SK-N-SH treated with all-trans-retinoic acid at 6 μM for 48 hours (cell line): ENCODE measurements at regions not wholly inside any gene's neighbourhood (a gene's known extent, or its start where the extent isn't known, plus 50 kb on each side); places are given as distances from the start of the nearest gene placed in this dataset.

Experiments
- BACH2 ChIP-seq: fragments of 250-450 bp; sonication (Bioruptor Pico); IDR thresholded peaks from 2 replicates; pipeline ENCODE4 v1.9.0; 2021; ENCODE audit warnings: mild to moderate bottlenecking, borderline replicate concordance
- CSDC2 ChIP-seq: fragments of 250-450 bp; sonication (Bioruptor Pico); IDR thresholded peaks from 2 replicates; pipeline ENCODE4 v1.5.0; 2020; ENCODE audit warnings: mild to moderate bottlenecking, moderate library complexity
- CSRNP3 ChIP-seq: fragments of 250-450 bp; sonication (Bioruptor Pico); IDR thresholded peaks from 2 replicates; pipeline ENCODE4 v1.5.1; 2021; ENCODE audit warnings: mild to moderate bottlenecking, moderate library complexity
- GLIS3 ChIP-seq: fragments of 250-450 bp; sonication (Bioruptor Pico); IDR thresholded peaks from 2 replicates; pipeline ENCODE4 v1.5.0; 2020; ENCODE audit warnings: mild to moderate bottlenecking, moderate library complexity
- PATZ1 ChIP-seq: fragments of 250-450 bp; sonication (Bioruptor Pico); IDR thresholded peaks from 2 replicates; pipeline ENCODE4 v1.8.0; 2020; ENCODE audit warnings: mild to moderate bottlenecking, moderate library complexity, borderline replicate concordance
- RARB ChIP-seq: fragments of 250-450 bp; sonication (Bioruptor Pico); IDR thresholded peaks from 2 replicates; pipeline ENCODE4 v1.8.0; 2021; ENCODE audit warnings: mild to moderate bottlenecking, moderate library complexity
- SNAI2 ChIP-seq: fragments of 250-450 bp; sonication (Bioruptor Pico); IDR thresholded peaks from 2 replicates; pipeline ENCODE4 v1.5.0; 2020; ENCODE audit warnings: mild to moderate bottlenecking, moderate library complexity
- TCF4 ChIP-seq: fragments of 250-450 bp; sonication (Bioruptor Pico); IDR thresholded peaks from 2 replicates; pipeline ENCODE4 v1.8.0; 2021; ENCODE audit warnings: mild to moderate bottlenecking, moderate library complexity, borderline replicate concordance
- TOX ChIP-seq: fragments of 250-450 bp; sonication (Bioruptor Pico); IDR thresholded peaks from 2 replicates; pipeline ENCODE4 v1.8.0; 2021; ENCODE audit warnings: mild to moderate bottlenecking, moderate library complexity, borderline replicate concordance
- ZC3H10 ChIP-seq: fragments of 250-450 bp; sonication (Bioruptor Pico); IDR thresholded peaks from 2 replicates; pipeline ENCODE4 v1.5.1; 2021; ENCODE audit warnings: mild to moderate bottlenecking, moderate library complexity
- ZFP3 ChIP-seq: fragments of 250-450 bp; sonication (Bioruptor Pico); IDR thresholded peaks from 2 replicates; pipeline ENCODE4 v1.5.0; 2020; ENCODE audit warnings: mild to moderate bottlenecking, moderate library complexity
- ZNF565 ChIP-seq: fragments of 450-650 bp; formaldehyde crosslinking; conservative IDR thresholded peaks from 2 replicates; pipeline ENCODE4 v1.5.0; 2020; ENCODE audit warnings: low read depth, mild to moderate bottlenecking, moderate library complexity

GRCh38 chr6:92201618-92202017, 1217.7 kb downstream of the EPHA7 start:
- TF ChIP-seq TCF4 (CRISPR knock-in tag) (no peak), SNAI2 (CRISPR knock-in tag) (no peak), ZC3H10 (CRISPR knock-in tag) (no peak), ZFP3 (CRISPR knock-in tag) (no peak), CSRNP3 (CRISPR knock-in tag) (no peak), GLIS3 (CRISPR knock-in tag) (no peak), CSDC2 (CRISPR knock-in tag) (no peak), TOX (CRISPR knock-in tag) (no peak), PATZ1 (CRISPR knock-in tag) (no peak), ZNF565 (CRISPR knock-in tag) (no peak), BACH2 (no peak), RARB (CRISPR knock-in tag) (no peak)
